ENCODE measurements at regions not wholly inside any gene's neighbourhood (a gene's known extent, or its start where the extent isn't known, plus 50 kb on each side); places are given as distances from the start of the nearest gene placed in this dataset.

GRCh38 chr3:30069056-30069455, 537.3 kb upstream of the TGFBR2 start:
- DNase-seq (ENCODE audit: low read depth in 2 of 2): no peak

GRCh38 chr3:30073040-30073439, 533.4 kb upstream of the TGFBR2 start:
- no peak for DNase-seq (ENCODE audit: low read depth in 2 of 2)

GRCh38 chr3:30073622-30074021, 532.8 kb upstream of the TGFBR2 start:
- DNase-seq (ENCODE audit: low read depth in 2 of 2): no peak

GRCh38 chr3:30075514-30075913, 530.9 kb upstream of the TGFBR2 start:
- DNase-seq (ENCODE audit: low read depth in 2 of 2): no peak

- no peak for DNase-seq (ENCODE audit: low read depth in 2 of 2)
Measured at GRCh38 chr3:30076899-30077298, 529.5 kb upstream of the TGFBR2 start.

GRCh38 chr3:30077746-30078145, 528.7 kb upstream of the TGFBR2 start:
- no peak for DNase-seq (ENCODE audit: low read depth in 2 of 2)

- no peak for DNase-seq (ENCODE audit: low read depth in 2 of 2)
Measured at GRCh38 chr3:30078736-30079135, 527.7 kb upstream of the TGFBR2 start.

- DNase-seq (ENCODE audit: low read depth in 2 of 2): no peak
Measured at GRCh38 chr3:30081904-30082303, 524.5 kb upstream of the TGFBR2 start.

- no peak for DNase-seq (ENCODE audit: low read depth in 2 of 2)
Measured at GRCh38 chr3:30082652-30083051, 523.7 kb upstream of the TGFBR2 start.

- DNase-seq (ENCODE audit: low read depth in 2 of 2): no peak
Measured at GRCh38 chr3:30083315-30083714, 523.1 kb upstream of the TGFBR2 start.

GRCh38 chr3:30084316-30084715, 522.1 kb upstream of the TGFBR2 start:
- no peak for DNase-seq (ENCODE audit: low read depth in 2 of 2)

- DNase-seq (ENCODE audit: low read depth in 2 of 2): no peak
Measured at GRCh38 chr3:30084971-30085403, 521.4 kb upstream of the TGFBR2 start.

- no peak for DNase-seq (ENCODE audit: low read depth in 2 of 2)
Measured at GRCh38 chr3:30085486-30085885, 520.9 kb upstream of the TGFBR2 start.

GRCh38 chr3:30091686-30092085, 514.7 kb upstream of the TGFBR2 start:
- no peak for DNase-seq (ENCODE audit: low read depth in 2 of 2)

GRCh38 chr3:30097022-30097650, 509.3 kb upstream of the TGFBR2 start:
- no peak for DNase-seq (ENCODE audit: low read depth in 2 of 2)

GRCh38 chr3:30098243-30098642, 508.2 kb upstream of the TGFBR2 start:
- no peak for DNase-seq (ENCODE audit: low read depth in 2 of 2)

GRCh38 chr3:30098653-30099455, 507.5 kb upstream of the TGFBR2 start:
- no peak for DNase-seq (ENCODE audit: low read depth in 2 of 2)

- no peak for DNase-seq (ENCODE audit: low read depth in 2 of 2)
Measured at GRCh38 chr3:30102356-30102755, 504.0 kb upstream of the TGFBR2 start.

- DNase-seq (ENCODE audit: low read depth in 2 of 2): no peak
Measured at GRCh38 chr3:30103186-30103585, 503.2 kb upstream of the TGFBR2 start.

GRCh38 chr3:30107531-30107930, 498.9 kb upstream of the TGFBR2 start:
- no peak for DNase-seq (ENCODE audit: low read depth in 2 of 2)

GRCh38 chr3:30112411-30112810, 494.0 kb upstream of the TGFBR2 start:
- no peak for DNase-seq (ENCODE audit: low read depth in 2 of 2)

- no peak for DNase-seq (ENCODE audit: low read depth in 2 of 2)
Measured at GRCh38 chr3:30112902-30113484, 493.4 kb upstream of the TGFBR2 start.

- DNase-seq (ENCODE audit: low read depth in 2 of 2): no peak
Measured at GRCh38 chr3:30113906-30114305, 492.5 kb upstream of the TGFBR2 start.
